ENCODE measurements at regions not wholly inside any gene's neighbourhood (a gene's known extent, or its start where the extent isn't known, plus 50 kb on each side); places are given as distances from the start of the nearest gene placed in this dataset.

GRCh38 chr3:110612045-110612444 lies 459.6 kb upstream of the NECTIN3 start:
- TF ChIP-seq, protein P1, sequence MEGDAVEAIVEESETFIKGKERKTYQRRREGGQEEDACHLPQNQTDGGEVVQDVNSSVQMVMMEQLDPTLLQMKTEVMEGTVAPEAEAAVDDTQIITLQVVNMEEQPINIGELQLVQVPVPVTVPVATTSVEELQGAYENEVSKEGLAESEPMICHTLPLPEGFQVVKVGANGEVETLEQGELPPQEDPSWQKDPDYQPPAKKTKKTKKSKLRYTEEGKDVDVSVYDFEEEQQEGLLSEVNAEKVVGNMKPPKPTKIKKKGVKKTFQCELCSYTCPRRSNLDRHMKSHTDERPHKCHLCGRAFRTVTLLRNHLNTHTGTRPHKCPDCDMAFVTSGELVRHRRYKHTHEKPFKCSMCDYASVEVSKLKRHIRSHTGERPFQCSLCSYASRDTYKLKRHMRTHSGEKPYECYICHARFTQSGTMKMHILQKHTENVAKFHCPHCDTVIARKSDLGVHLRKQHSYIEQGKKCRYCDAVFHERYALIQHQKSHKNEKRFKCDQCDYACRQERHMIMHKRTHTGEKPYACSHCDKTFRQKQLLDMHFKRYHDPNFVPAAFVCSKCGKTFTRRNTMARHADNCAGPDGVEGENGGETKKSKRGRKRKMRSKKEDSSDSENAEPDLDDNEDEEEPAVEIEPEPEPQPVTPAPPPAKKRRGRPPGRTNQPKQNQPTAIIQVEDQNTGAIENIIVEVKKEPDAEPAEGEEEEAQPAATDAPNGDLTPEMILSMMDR (IDR thresholded peaks at IDR 0.05): no peak
- no peak for TF ChIP-seq POLR2AphosphoS5 (IDR thresholded peaks at IDR 0.05)
